ENCODE measurements at regions not wholly inside any gene's neighbourhood (a gene's known extent, or its start where the extent isn't known, plus 50 kb on each side); places are given as distances from the start of the nearest gene placed in this dataset.

GRCh38 chr14:104322531-104323366 is 184.4 kb downstream of the KIF26A start:
- no peaks in the 10 kb centered on the region for H3K27me3 ChIP-seq (ENCODE audit: control insufficient read depth, insufficient read depth, low read length)
- H3K4me3 ChIP-seq (ENCODE audit: low read length): no peak overlapping the region
- H3K4me1 ChIP-seq (ENCODE audit: control insufficient read depth, insufficient read depth, low read length): no peaks in the 10 kb centered on the region
- no peak overlapping the region for H3K4me2 ChIP-seq (ENCODE audit: low read length)
- H3K9ac ChIP-seq (ENCODE audit: low read depth, low read length): no peak overlapping the region
- H3K9me3 ChIP-seq (replicated peaks; ENCODE audit: low read length): no peaks in the 10 kb centered on the region
- no peaks in the 10 kb centered on the region for H3K36me3 ChIP-seq (ENCODE audit: insufficient read depth, low read length)

- H3K4me2 ChIP-seq (ENCODE audit: low read length): no peak overlapping the region
- no peaks in the 10 kb centered on the region for H3K36me3 ChIP-seq (ENCODE audit: insufficient read depth, low read length)
- no peaks in the 10 kb centered on the region for H3K4me1 ChIP-seq (ENCODE audit: control insufficient read depth, insufficient read depth, low read length)
- H3K9ac ChIP-seq (ENCODE audit: low read depth, low read length): no peak overlapping the region
- no peaks in the 10 kb centered on the region for H3K27me3 ChIP-seq (ENCODE audit: control insufficient read depth, insufficient read depth, low read length)
- no peak overlapping the region for H3K4me3 ChIP-seq (ENCODE audit: low read length)
- H3K9me3 ChIP-seq (replicated peaks; ENCODE audit: low read length): no peaks in the 10 kb centered on the region
Measured at GRCh38 chr14:104323551-104324175, 185.3 kb downstream of the KIF26A start.

- Histone ChIP-seq H3K36me3 (ENCODE audit: insufficient read depth, low read length) (no peaks in the 10 kb centered on the region), H3K9ac (ENCODE audit: low read depth, low read length) (no peak overlapping the region), H3K4me2 (ENCODE audit: low read length) (no peak overlapping the region), H3K27me3 (ENCODE audit: control insufficient read depth, insufficient read depth, low read length) (no peaks in the 10 kb centered on the region), H3K4me3 (ENCODE audit: low read length) (no peak overlapping the region), H3K9me3 (replicated peaks; ENCODE audit: low read length) (no peaks in the 10 kb centered on the region), H3K4me1 (ENCODE audit: control insufficient read depth, insufficient read depth, low read length) (no peaks in the 10 kb centered on the region)
Measured at GRCh38 chr14:104326848-104327247, 188.5 kb downstream of the KIF26A start.

GRCh38 chr14:104328607-104329006 is 190.2 kb downstream of the KIF26A start:
- Histone ChIP-seq H3K4me2 (ENCODE audit: low read length) (no peak overlapping the region), H3K9me3 (replicated peaks; ENCODE audit: low read length) (no peaks in the 10 kb centered on the region)

GRCh38 chr14:104329793-104330192 is 191.4 kb downstream of the KIF26A start:
- H3K4me2 ChIP-seq (ENCODE audit: low read length): no peak overlapping the region
- H3K4me3 ChIP-seq (ENCODE audit: low read length): no peak overlapping the region
- H3K27me3 ChIP-seq (ENCODE audit: control insufficient read depth, insufficient read depth, low read length): peaks cover 15% of the 10 kb centered on the region
- H3K4me1 ChIP-seq (ENCODE audit: control insufficient read depth, insufficient read depth, low read length): no peaks in the 10 kb centered on the region
- no peaks in the 10 kb centered on the region for H3K36me3 ChIP-seq (ENCODE audit: insufficient read depth, low read length)
- H3K9me3 ChIP-seq (replicated peaks; ENCODE audit: low read length): no peaks in the 10 kb centered on the region
- no peak overlapping the region for H3K9ac ChIP-seq (ENCODE audit: low read depth, low read length)

More at GRCh38 chr14:104328607-104329006, 190.2 kb downstream of the KIF26A start:
- no peak overlapping the region for H3K9ac ChIP-seq (ENCODE audit: low read depth, low read length)
- H3K36me3 ChIP-seq (ENCODE audit: insufficient read depth, low read length): no peaks in the 10 kb centered on the region
- H3K27me3 ChIP-seq (ENCODE audit: control insufficient read depth, insufficient read depth, low read length): peaks cover 5% of the 10 kb centered on the region
- H3K4me1 ChIP-seq (ENCODE audit: control insufficient read depth, insufficient read depth, low read length): no peaks in the 10 kb centered on the region
- no peak overlapping the region for H3K4me3 ChIP-seq (ENCODE audit: low read length)

GRCh38 chr14:104331871-104332605 is 193.7 kb downstream of the KIF26A start:
- H3K4me1 ChIP-seq (ENCODE audit: control insufficient read depth, insufficient read depth, low read length): no peaks in the 10 kb centered on the region
- H3K9me3 ChIP-seq (replicated peaks; ENCODE audit: low read length): no peaks in the 10 kb centered on the region
- no peak overlapping the region for H3K9ac ChIP-seq (ENCODE audit: low read depth, low read length)
- no peak overlapping the region for H3K4me2 ChIP-seq (ENCODE audit: low read length)
- peaks cover 15% of the 10 kb centered on the region for H3K27me3 ChIP-seq (ENCODE audit: control insufficient read depth, insufficient read depth, low read length)
- no peak overlapping the region for H3K4me3 ChIP-seq (ENCODE audit: low read length)
- no peaks in the 10 kb centered on the region for H3K36me3 ChIP-seq (ENCODE audit: insufficient read depth, low read length)

- Histone ChIP-seq H3K9ac (ENCODE audit: low read depth, low read length) (no peak overlapping the region), H3K27me3 (ENCODE audit: control insufficient read depth, insufficient read depth, low read length) (peaks cover 15% of the 10 kb centered on the region), H3K4me2 (ENCODE audit: low read length) (no peak overlapping the region), H3K4me1 (ENCODE audit: control insufficient read depth, insufficient read depth, low read length) (no peaks in the 10 kb centered on the region), H3K9me3 (replicated peaks; ENCODE audit: low read length) (no peaks in the 10 kb centered on the region), H3K36me3 (ENCODE audit: insufficient read depth, low read length) (no peaks in the 10 kb centered on the region), H3K4me3 (ENCODE audit: low read length) (no peak overlapping the region)
Measured at GRCh38 chr14:104332634-104333270, 194.4 kb downstream of the KIF26A start.

GRCh38 chr14:104333646-104334423 is 195.4 kb downstream of the KIF26A start:
- H3K9me3 ChIP-seq (replicated peaks; ENCODE audit: low read length): no peaks in the 10 kb centered on the region
- H3K27me3 ChIP-seq (ENCODE audit: control insufficient read depth, insufficient read depth, low read length): peaks cover 15% of the 10 kb centered on the region
- no peak overlapping the region for H3K4me3 ChIP-seq (ENCODE audit: low read length)
- no peaks in the 10 kb centered on the region for H3K36me3 ChIP-seq (ENCODE audit: insufficient read depth, low read length)
- no peak overlapping the region for H3K9ac ChIP-seq (ENCODE audit: low read depth, low read length)
- no peak overlapping the region for H3K4me2 ChIP-seq (ENCODE audit: low read length)
- H3K4me1 ChIP-seq (ENCODE audit: control insufficient read depth, insufficient read depth, low read length): no peaks in the 10 kb centered on the region

GRCh38 chr14:104334424-104335161 is 196.2 kb downstream of the KIF26A start:
- no peak overlapping the region for H3K9ac ChIP-seq (ENCODE audit: low read depth, low read length)
- no peak overlapping the region for H3K4me2 ChIP-seq (ENCODE audit: low read length)
- H3K4me1 ChIP-seq (ENCODE audit: control insufficient read depth, insufficient read depth, low read length): no peaks in the 10 kb centered on the region
- H3K36me3 ChIP-seq (ENCODE audit: insufficient read depth, low read length): no peaks in the 10 kb centered on the region
- H3K4me3 ChIP-seq (ENCODE audit: low read length): no peak overlapping the region
- H3K9me3 ChIP-seq (replicated peaks; ENCODE audit: low read length): no peaks in the 10 kb centered on the region
- peaks cover 15% of the 10 kb centered on the region for H3K27me3 ChIP-seq (ENCODE audit: control insufficient read depth, insufficient read depth, low read length)

- Histone ChIP-seq H3K4me3 (ENCODE audit: low read length) (no peak overlapping the region), H3K9ac (ENCODE audit: low read depth, low read length) (no peak overlapping the region), H3K9me3 (replicated peaks; ENCODE audit: low read length) (no peaks in the 10 kb centered on the region), H3K4me1 (ENCODE audit: control insufficient read depth, insufficient read depth, low read length) (no peaks in the 10 kb centered on the region), H3K27me3 (ENCODE audit: control insufficient read depth, insufficient read depth, low read length) (peaks cover 15% of the 10 kb centered on the region), H3K4me2 (ENCODE audit: low read length) (no peak overlapping the region), H3K36me3 (ENCODE audit: insufficient read depth, low read length) (no peaks in the 10 kb centered on the region)
Measured at GRCh38 chr14:104335176-104335575, 196.8 kb downstream of the KIF26A start.
